ENCODE measurements at regions not wholly inside any gene's neighbourhood (a gene's known extent, or its start where the extent isn't known, plus 50 kb on each side); places are given as distances from the start of the nearest gene placed in this dataset.
"Not testable (repeated sequence)": the region's sequence is repeated elsewhere in the genome, so short reads cannot be mapped to it uniquely, and the experiment has no call there.

GRCh38 chr5:169413416-169413815 is 112.5 kb upstream of the SLIT3 start:
- DNase-seq (ENCODE audit: low read depth), result no peak

GRCh38 chr5:169412831-169413230 is 111.9 kb upstream of the SLIT3 start:
- DNase-seq (ENCODE audit: low read depth), result no peak

GRCh38 chr5:169411786-169412430 is 111.0 kb upstream of the SLIT3 start:
- no peak for DNase-seq (ENCODE audit: low read depth)

GRCh38 chr5:169410996-169411783 is 110.3 kb upstream of the SLIT3 start:
- no peak for DNase-seq (ENCODE audit: low read depth)

- no peak for DNase-seq (ENCODE audit: low read depth)
Observed at GRCh38 chr5:169408731-169409130, 107.8 kb upstream of the SLIT3 start.

GRCh38 chr5:169408171-169408570 is 107.2 kb upstream of the SLIT3 start:
- no peak for DNase-seq (ENCODE audit: low read depth)

GRCh38 chr5:169404223-169404622 is 103.3 kb upstream of the SLIT3 start:
- no peak for DNase-seq (ENCODE audit: low read depth)

- no peak for DNase-seq (ENCODE audit: low read depth)
Observed at GRCh38 chr5:169398515-169398914, 97.6 kb upstream of the SLIT3 start.

GRCh38 chr5:169395136-169395535 is 94.2 kb upstream of the SLIT3 start:
- DNase-seq (ENCODE audit: low read depth), result no peak

GRCh38 chr5:169394371-169394770 is 93.4 kb upstream of the SLIT3 start:
- DNase-seq (ENCODE audit: low read depth), result no peak

GRCh38 chr5:169393907-169394306 is 93.0 kb upstream of the SLIT3 start:
- no peak for DNase-seq (ENCODE audit: low read depth)

GRCh38 chr5:169390265-169390664 is 89.3 kb upstream of the SLIT3 start:
- peak; percentile 10 for DNase-seq (ENCODE audit: low read depth)

- DNase-seq (ENCODE audit: low read depth), result no peak
Observed at GRCh38 chr5:169389318-169389717, 88.4 kb upstream of the SLIT3 start.

GRCh38 chr5:169385636-169386035 is 84.7 kb upstream of the SLIT3 start:
- no peak for DNase-seq (ENCODE audit: low read depth)

GRCh38 chr5:169384661-169385060 is 83.7 kb upstream of the SLIT3 start:
- DNase-seq (ENCODE audit: low read depth), result no peak

GRCh38 chr5:169374761-169375160 is 73.8 kb upstream of the SLIT3 start:
- DNase-seq (ENCODE audit: low read depth), result peak; percentile 43

- DNase-seq (ENCODE audit: low read depth), result no peak
Observed at GRCh38 chr5:169374111-169374510, 73.2 kb upstream of the SLIT3 start.

- DNase-seq (ENCODE audit: low read depth), result not testable (repeated sequence)
Observed at GRCh38 chr5:169371801-169372200, 70.9 kb upstream of the SLIT3 start.

GRCh38 chr5:169369130-169369529 is 68.2 kb upstream of the SLIT3 start:
- no peak for DNase-seq (ENCODE audit: low read depth)

- peak; percentile 37 for DNase-seq (ENCODE audit: low read depth)
Observed at GRCh38 chr5:169367861-169368260, 66.9 kb upstream of the SLIT3 start.

GRCh38 chr5:169357291-169357690 is 56.4 kb upstream of the SLIT3 start:
- no peak for DNase-seq (ENCODE audit: low read depth)

GRCh38 chr5:169356811-169357210 is 55.9 kb upstream of the SLIT3 start:
- no peak for DNase-seq (ENCODE audit: low read depth)

GRCh38 chr5:169356181-169356580 is 55.2 kb upstream of the SLIT3 start:
- no peak for DNase-seq (ENCODE audit: low read depth)

- peak; percentile 71 for DNase-seq (ENCODE audit: low read depth)
Observed at GRCh38 chr5:169354921-169355320, 54.0 kb upstream of the SLIT3 start.
